ENCODE measurements at regions not wholly inside any gene's neighbourhood (a gene's known extent, or its start where the extent isn't known, plus 50 kb on each side); places are given as distances from the start of the nearest gene placed in this dataset.

GRCh38 chr21:34274001-34274400 is 89.8 kb upstream of the KCNE2 start:
- TF ChIP-seq, protein P1, sequence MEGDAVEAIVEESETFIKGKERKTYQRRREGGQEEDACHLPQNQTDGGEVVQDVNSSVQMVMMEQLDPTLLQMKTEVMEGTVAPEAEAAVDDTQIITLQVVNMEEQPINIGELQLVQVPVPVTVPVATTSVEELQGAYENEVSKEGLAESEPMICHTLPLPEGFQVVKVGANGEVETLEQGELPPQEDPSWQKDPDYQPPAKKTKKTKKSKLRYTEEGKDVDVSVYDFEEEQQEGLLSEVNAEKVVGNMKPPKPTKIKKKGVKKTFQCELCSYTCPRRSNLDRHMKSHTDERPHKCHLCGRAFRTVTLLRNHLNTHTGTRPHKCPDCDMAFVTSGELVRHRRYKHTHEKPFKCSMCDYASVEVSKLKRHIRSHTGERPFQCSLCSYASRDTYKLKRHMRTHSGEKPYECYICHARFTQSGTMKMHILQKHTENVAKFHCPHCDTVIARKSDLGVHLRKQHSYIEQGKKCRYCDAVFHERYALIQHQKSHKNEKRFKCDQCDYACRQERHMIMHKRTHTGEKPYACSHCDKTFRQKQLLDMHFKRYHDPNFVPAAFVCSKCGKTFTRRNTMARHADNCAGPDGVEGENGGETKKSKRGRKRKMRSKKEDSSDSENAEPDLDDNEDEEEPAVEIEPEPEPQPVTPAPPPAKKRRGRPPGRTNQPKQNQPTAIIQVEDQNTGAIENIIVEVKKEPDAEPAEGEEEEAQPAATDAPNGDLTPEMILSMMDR (IDR thresholded peaks at IDR 0.05), result no peak

GRCh38 chr21:34276711-34277425 is 86.9 kb upstream of the KCNE2 start:
- no peak overlapping the region for H3K4me3 ChIP-seq (ENCODE audit: low read depth in 1 of 2, low read length in 1 of 2)
- no peaks in the 10 kb centered on the region for H3K4me1 ChIP-seq (ENCODE audit: control insufficient read depth in 1 of 2, insufficient read depth in 1 of 2, low read depth in 1 of 2, low read length in 1 of 2)
- no peak overlapping the region for H3K27ac ChIP-seq
- H3K9me3 ChIP-seq, result no peaks in the 10 kb centered on the region
- H3K36me3 ChIP-seq, result no peaks in the 10 kb centered on the region
- H3K27me3 ChIP-seq, result no peaks in the 10 kb centered on the region
- TF ChIP-seq, protein P1 (IDR thresholded peaks at IDR 0.05), result no peak

More at GRCh38 chr21:34274001-34274400, 89.8 kb upstream of the KCNE2 start:
- no peak overlapping the region for H3K27ac ChIP-seq
- no peaks in the 10 kb centered on the region for H3K9me3 ChIP-seq
- H3K27me3 ChIP-seq, result no peaks in the 10 kb centered on the region
- H3K4me3 ChIP-seq (ENCODE audit: low read depth in 1 of 2, low read length in 1 of 2), result no peak overlapping the region
- no peaks in the 10 kb centered on the region for H3K4me1 ChIP-seq (ENCODE audit: control insufficient read depth in 1 of 2, insufficient read depth in 1 of 2, low read depth in 1 of 2, low read length in 1 of 2)
- H3K36me3 ChIP-seq, result no peaks in the 10 kb centered on the region

DNA sequence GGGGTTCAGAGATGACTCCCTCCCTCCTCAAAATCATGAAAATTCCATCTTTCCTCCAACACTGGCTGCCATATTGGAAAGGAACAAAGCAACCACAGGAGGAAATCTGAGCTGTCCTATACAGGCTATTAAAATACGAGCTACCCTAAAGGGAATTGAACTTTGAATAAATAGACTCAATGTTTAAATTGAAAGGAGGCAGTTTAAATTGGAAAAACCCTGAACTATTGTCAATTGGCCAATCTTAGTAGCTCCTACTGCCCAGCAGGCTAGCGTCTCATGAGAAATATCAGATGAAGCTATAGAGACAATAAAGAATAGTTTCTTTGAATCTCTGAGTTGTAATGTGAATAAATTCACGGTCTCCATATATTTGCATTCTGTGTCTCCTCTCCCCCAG is 85.4 kb upstream of the KCNE2 start:
- Histone ChIP-seq H3K4me1 (ENCODE audit: control insufficient read depth in 1 of 2, insufficient read depth in 1 of 2, low read depth in 1 of 2, low read length in 1 of 2) (no peaks in the 10 kb centered on the region), H3K9me3 (no peaks in the 10 kb centered on the region), H3K27ac (no peak overlapping the region), H3K4me3 (ENCODE audit: low read depth in 1 of 2, low read length in 1 of 2) (no peak overlapping the region), H3K36me3 (no peaks in the 10 kb centered on the region), H3K27me3 (no peaks in the 10 kb centered on the region)
- TF ChIP-seq, protein P1 (IDR thresholded peaks at IDR 0.05), result no peak

GRCh38 chr21:34279285-34279684 is 84.5 kb upstream of the KCNE2 start:
- Histone ChIP-seq H3K4me1 (ENCODE audit: control insufficient read depth in 1 of 2, insufficient read depth in 1 of 2, low read depth in 1 of 2, low read length in 1 of 2) (no peaks in the 10 kb centered on the region), H3K27me3 (no peaks in the 10 kb centered on the region), H3K4me3 (ENCODE audit: low read depth in 1 of 2, low read length in 1 of 2) (no peak overlapping the region), H3K9me3 (no peaks in the 10 kb centered on the region), H3K27ac (no peak overlapping the region), H3K36me3 (no peaks in the 10 kb centered on the region)
- TF ChIP-seq, protein P1 (IDR thresholded peaks at IDR 0.05), result no peak

GRCh38 chr21:34279883-34280282 is 83.9 kb upstream of the KCNE2 start:
- TF ChIP-seq, protein P1 (IDR thresholded peaks at IDR 0.05), result no peak
- H3K27ac ChIP-seq, result no peak overlapping the region
- no peaks in the 10 kb centered on the region for H3K27me3 ChIP-seq
- H3K36me3 ChIP-seq, result no peaks in the 10 kb centered on the region
- no peak overlapping the region for H3K4me3 ChIP-seq (ENCODE audit: low read depth in 1 of 2, low read length in 1 of 2)
- H3K4me1 ChIP-seq (ENCODE audit: control insufficient read depth in 1 of 2, insufficient read depth in 1 of 2, low read depth in 1 of 2, low read length in 1 of 2), result no peaks in the 10 kb centered on the region
- H3K9me3 ChIP-seq, result no peaks in the 10 kb centered on the region

All from neutrophil (primary cell).